ENCODE measurements at regions not wholly inside any gene's neighbourhood (a gene's known extent, or its start where the extent isn't known, plus 50 kb on each side); places are given as distances from the start of the nearest gene placed in this dataset.

DNA sequence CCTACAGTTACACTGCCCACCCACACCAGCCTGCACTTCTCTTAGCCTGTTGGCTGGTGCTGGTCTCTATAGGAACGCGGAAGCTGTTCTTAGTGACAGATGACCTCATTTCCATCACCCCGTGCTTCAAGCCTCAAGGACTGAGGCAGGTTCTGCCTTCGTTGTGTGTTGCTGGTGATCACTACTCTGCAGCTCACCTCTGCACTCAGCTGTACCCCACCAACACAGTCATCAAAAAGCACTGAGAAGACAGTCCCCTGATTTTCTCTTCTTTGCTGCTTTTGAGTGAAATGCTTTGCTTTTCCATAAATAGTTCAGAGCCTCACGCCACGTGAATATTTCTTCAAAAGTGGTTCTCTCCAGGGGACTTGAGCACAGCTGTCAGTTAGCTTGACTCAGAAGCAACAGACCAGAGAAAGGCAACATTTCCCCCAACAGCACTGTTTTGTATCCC lies 225.7 kb upstream of the CCDC150 start:
- H4K20me1 ChIP-seq (ENCODE audit: insufficient read depth) = no peaks in the 10 kb centered on the region
- ATAC-seq (no peak), DNase-seq (ENCODE audit: low read depth, low spot score) (no peak)
- intact Hi-C loops (cut with micrococcal nuclease) = no loop called here
- H3K9me3 ChIP-seq (ENCODE audit: control insufficient read depth in 1 of 2, insufficient read depth in 1 of 2, low read depth in 1 of 2, low read length in 2 of 2) = no peaks in the 10 kb centered on the region
- ChIA-PET POLR2A (no interaction called here), RAD21 (ENCODE audit: low non-redundant PET in 1 of 2, low total read pairs in 2 of 2, uncharacterized antibody in 2 of 2, unreplicated experiment in 2 of 2) (no interaction called here), CTCF (interaction anchor here (1.4 kb wide), 1 partner anchor 40 kb away, joined by 3 read pairs; no protein-coding TSS in a partner anchor)
- H3K79me2 ChIP-seq (ENCODE audit: insufficient read depth, low read length) = no peaks in the 10 kb centered on the region
- TF ChIP-seq POLR2A (IDR thresholded peaks at IDR 0.05; ENCODE audit: borderline replicate concordance, extremely low read depth, insufficient read depth, insufficient read length) (no peak), ZFX (IDR thresholded peaks at IDR 0.05) (no peak)
- H3K36me3 ChIP-seq (ENCODE audit: control insufficient read depth in 1 of 2, insufficient read depth in 2 of 2, low read length in 2 of 2) = no peaks in the 10 kb centered on the region
- H2AFZ ChIP-seq (ENCODE audit: low read depth, low read length, poor library complexity, severe bottlenecking) = no peak overlapping the region
- no peak overlapping the region for H3K9ac ChIP-seq (ENCODE audit: low read length)
- H3K4me1 ChIP-seq (ENCODE audit: control insufficient read depth in 1 of 2, insufficient read depth in 2 of 2, low read length in 2 of 2) = no peaks in the 10 kb centered on the region
- H3K4me2 ChIP-seq (ENCODE audit: low read length) = no peak overlapping the region
- H3K9me2 ChIP-seq (ENCODE audit: insufficient read depth) = no peaks in the 10 kb centered on the region
- H3K4me3 ChIP-seq (replicated peaks in 1 of 2; ENCODE audit: low read depth in 1 of 2, low read length in 2 of 2) = no peak overlapping the region
- BruUV-seq (replicated peaks) = no TSS peak
- no peaks in the 10 kb centered on the region for H3K27me3 ChIP-seq (ENCODE audit: insufficient read depth, low read length)
- H3K27ac ChIP-seq (ENCODE audit: low read depth, low read length) = no peak overlapping the region

DNA sequence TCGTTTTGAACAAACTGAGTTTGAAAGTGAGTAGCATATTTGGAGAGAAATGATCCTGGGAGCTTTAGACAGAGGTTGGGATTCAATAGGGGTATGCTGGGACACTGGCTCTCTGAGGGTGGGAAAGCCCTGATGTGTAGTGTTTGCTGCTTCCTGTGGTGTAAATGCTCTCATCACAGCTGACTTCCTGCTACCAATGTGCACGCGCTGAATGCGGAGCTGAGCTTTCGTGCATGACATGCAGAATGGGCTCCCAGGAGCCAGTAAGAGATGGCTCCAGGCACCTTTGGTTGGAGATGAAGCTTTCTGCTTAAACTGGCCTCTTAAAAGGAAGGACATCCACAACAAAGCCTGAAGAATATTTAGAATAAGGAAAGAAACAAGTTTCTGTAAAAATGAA lies 224.1 kb upstream of the CCDC150 start:
- intact Hi-C loops (cut with micrococcal nuclease) = no loop called here
- H3K9ac ChIP-seq (ENCODE audit: low read length) = no peak overlapping the region
- ChIA-PET CTCF (no interaction called here), RAD21 (ENCODE audit: low non-redundant PET in 1 of 2, low total read pairs in 2 of 2, uncharacterized antibody in 2 of 2, unreplicated experiment in 2 of 2) (no interaction called here), POLR2A (no interaction called here)
- no peaks in the 10 kb centered on the region for H3K79me2 ChIP-seq (ENCODE audit: insufficient read depth, low read length)
- H3K27ac ChIP-seq (ENCODE audit: low read depth, low read length) = no peak overlapping the region
- H3K27me3 ChIP-seq (ENCODE audit: insufficient read depth, low read length) = no peaks in the 10 kb centered on the region
- H3K4me1 ChIP-seq (ENCODE audit: control insufficient read depth in 1 of 2, insufficient read depth in 2 of 2, low read length in 2 of 2) = no peaks in the 10 kb centered on the region
- H3K4me2 ChIP-seq (ENCODE audit: low read length) = no peak overlapping the region
- TF ChIP-seq EZH2phosphoT487 (IDR thresholded peaks at IDR 0.05; ENCODE audit: borderline replicate concordance) (no peak), EZH2 (IDR thresholded peaks at IDR 0.05) (no peak)
- no peak overlapping the region for H2AFZ ChIP-seq (ENCODE audit: low read depth, low read length, poor library complexity, severe bottlenecking)
- ATAC-seq (no peak), DNase-seq (ENCODE audit: low read depth, low spot score) (no peak)
- H3K9me3 ChIP-seq (ENCODE audit: control insufficient read depth in 1 of 2, insufficient read depth in 1 of 2, low read depth in 1 of 2, low read length in 2 of 2) = no peaks in the 10 kb centered on the region
- no peaks in the 10 kb centered on the region for H4K20me1 ChIP-seq (ENCODE audit: insufficient read depth)
- H3K36me3 ChIP-seq (ENCODE audit: control insufficient read depth in 1 of 2, insufficient read depth in 2 of 2, low read length in 2 of 2) = no peaks in the 10 kb centered on the region
- no peak overlapping the region for H3K4me3 ChIP-seq (replicated peaks in 1 of 2; ENCODE audit: low read depth in 1 of 2, low read length in 2 of 2)
- H3K9me2 ChIP-seq (ENCODE audit: insufficient read depth) = no peaks in the 10 kb centered on the region
- BruUV-seq (replicated peaks) = no TSS peak

DNA sequence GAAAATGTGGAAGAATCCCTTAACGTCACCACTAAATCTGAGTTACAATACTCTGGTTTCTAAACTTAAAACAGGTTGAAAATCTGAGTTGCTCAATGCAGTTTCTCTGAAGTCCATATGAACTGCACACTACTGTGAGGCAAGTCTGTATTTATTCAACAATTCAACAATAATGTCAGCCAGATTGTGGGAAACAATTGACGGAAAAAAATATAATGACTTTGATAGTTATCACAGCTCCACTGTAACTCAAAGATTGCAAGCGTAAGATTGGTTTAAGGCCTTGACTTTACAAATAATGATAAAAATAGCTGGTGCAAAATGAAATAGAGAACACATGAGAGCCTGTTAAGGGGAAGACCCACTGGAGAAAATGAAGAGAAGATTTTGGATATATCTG lies 219.4 kb upstream of the CCDC150 start:
- intact Hi-C loops (cut with micrococcal nuclease) = no loop called here
- ChIA-PET CTCF (no interaction called here), RAD21 (ENCODE audit: low non-redundant PET in 1 of 2, low total read pairs in 2 of 2, uncharacterized antibody in 2 of 2, unreplicated experiment in 2 of 2) (no interaction called here), POLR2A (no interaction called here)
- no peaks in the 10 kb centered on the region for H4K20me1 ChIP-seq (ENCODE audit: insufficient read depth)
- no TSS peak for BruUV-seq (replicated peaks)
- no peaks in the 10 kb centered on the region for H3K9me3 ChIP-seq (ENCODE audit: control insufficient read depth in 1 of 2, insufficient read depth in 1 of 2, low read depth in 1 of 2, low read length in 2 of 2)
- H3K27ac ChIP-seq (ENCODE audit: low read depth, low read length) = no peak overlapping the region
- H2AFZ ChIP-seq (ENCODE audit: low read depth, low read length, poor library complexity, severe bottlenecking) = no peak overlapping the region
- no peaks in the 10 kb centered on the region for H3K36me3 ChIP-seq (ENCODE audit: control insufficient read depth in 1 of 2, insufficient read depth in 2 of 2, low read length in 2 of 2)
- H3K4me3 ChIP-seq (replicated peaks in 1 of 2; ENCODE audit: low read depth in 1 of 2, low read length in 2 of 2) = no peak overlapping the region
- H3K27me3 ChIP-seq (ENCODE audit: insufficient read depth, low read length) = no peaks in the 10 kb centered on the region
- H3K4me2 ChIP-seq (ENCODE audit: low read length) = no peak overlapping the region
- no peak overlapping the region for H3K9ac ChIP-seq (ENCODE audit: low read length)
- DNase-seq (ENCODE audit: low read depth, low spot score) (no peak), ATAC-seq (no peak)
- no peaks in the 10 kb centered on the region for H3K9me2 ChIP-seq (ENCODE audit: insufficient read depth)
- no peaks in the 10 kb centered on the region for H3K4me1 ChIP-seq (ENCODE audit: control insufficient read depth in 1 of 2, insufficient read depth in 2 of 2, low read length in 2 of 2)
- H3K79me2 ChIP-seq (ENCODE audit: insufficient read depth, low read length) = no peaks in the 10 kb centered on the region
- TF ChIP-seq, protein P1, sequence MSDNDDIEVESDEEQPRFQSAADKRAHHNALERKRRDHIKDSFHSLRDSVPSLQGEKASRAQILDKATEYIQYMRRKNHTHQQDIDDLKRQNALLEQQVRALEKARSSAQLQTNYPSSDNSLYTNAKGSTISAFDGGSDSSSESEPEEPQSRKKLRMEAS (IDR thresholded peaks at IDR 0.05) = no peak
- no peak for TF ChIP-seq POLR2AphosphoS5 (IDR thresholded peaks at IDR 0.05; ENCODE audit: low read depth, low read length)
- no peak for TF ChIP-seq CEBPB (IDR thresholded peaks at IDR 0.05; ENCODE audit: low read depth)
- TF ChIP-seq ZFX (IDR thresholded peaks at IDR 0.05) = no peak
- TF ChIP-seq EZH2 (IDR thresholded peaks at IDR 0.05) = no peak
- no peak for TF ChIP-seq RAD21 (IDR thresholded peaks at IDR 0.05; ENCODE audit: low read depth)
- TF ChIP-seq CBX3 (IDR thresholded peaks at IDR 0.05; ENCODE audit: low read depth) = no peak
- TF ChIP-seq, protein P2, sequence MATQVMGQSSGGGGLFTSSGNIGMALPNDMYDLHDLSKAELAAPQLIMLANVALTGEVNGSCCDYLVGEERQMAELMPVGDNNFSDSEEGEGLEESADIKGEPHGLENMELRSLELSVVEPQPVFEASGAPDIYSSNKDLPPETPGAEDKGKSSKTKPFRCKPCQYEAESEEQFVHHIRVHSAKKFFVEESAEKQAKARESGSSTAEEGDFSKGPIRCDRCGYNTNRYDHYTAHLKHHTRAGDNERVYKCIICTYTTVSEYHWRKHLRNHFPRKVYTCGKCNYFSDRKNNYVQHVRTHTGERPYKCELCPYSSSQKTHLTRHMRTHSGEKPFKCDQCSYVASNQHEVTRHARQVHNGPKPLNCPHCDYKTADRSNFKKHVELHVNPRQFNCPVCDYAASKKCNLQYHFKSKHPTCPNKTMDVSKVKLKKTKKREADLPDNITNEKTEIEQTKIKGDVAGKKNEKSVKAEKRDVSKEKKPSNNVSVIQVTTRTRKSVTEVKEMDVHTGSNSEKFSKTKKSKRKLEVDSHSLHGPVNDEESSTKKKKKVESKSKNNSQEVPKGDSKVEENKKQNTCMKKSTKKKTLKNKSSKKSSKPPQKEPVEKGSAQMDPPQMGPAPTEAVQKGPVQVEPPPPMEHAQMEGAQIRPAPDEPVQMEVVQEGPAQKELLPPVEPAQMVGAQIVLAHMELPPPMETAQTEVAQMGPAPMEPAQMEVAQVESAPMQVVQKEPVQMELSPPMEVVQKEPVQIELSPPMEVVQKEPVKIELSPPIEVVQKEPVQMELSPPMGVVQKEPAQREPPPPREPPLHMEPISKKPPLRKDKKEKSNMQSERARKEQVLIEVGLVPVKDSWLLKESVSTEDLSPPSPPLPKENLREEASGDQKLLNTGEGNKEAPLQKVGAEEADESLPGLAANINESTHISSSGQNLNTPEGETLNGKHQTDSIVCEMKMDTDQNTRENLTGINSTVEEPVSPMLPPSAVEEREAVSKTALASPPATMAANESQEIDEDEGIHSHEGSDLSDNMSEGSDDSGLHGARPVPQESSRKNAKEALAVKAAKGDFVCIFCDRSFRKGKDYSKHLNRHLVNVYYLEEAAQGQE (IDR thresholded peaks at IDR 0.05; ENCODE audit: low read depth) = no peak

All from HCT116 (cell line).